ENCODE measurements at regions not wholly inside any gene's neighbourhood (a gene's known extent, or its start where the extent isn't known, plus 50 kb on each side); places are given as distances from the start of the nearest gene placed in this dataset.

- TF ChIP-seq, protein P1, sequence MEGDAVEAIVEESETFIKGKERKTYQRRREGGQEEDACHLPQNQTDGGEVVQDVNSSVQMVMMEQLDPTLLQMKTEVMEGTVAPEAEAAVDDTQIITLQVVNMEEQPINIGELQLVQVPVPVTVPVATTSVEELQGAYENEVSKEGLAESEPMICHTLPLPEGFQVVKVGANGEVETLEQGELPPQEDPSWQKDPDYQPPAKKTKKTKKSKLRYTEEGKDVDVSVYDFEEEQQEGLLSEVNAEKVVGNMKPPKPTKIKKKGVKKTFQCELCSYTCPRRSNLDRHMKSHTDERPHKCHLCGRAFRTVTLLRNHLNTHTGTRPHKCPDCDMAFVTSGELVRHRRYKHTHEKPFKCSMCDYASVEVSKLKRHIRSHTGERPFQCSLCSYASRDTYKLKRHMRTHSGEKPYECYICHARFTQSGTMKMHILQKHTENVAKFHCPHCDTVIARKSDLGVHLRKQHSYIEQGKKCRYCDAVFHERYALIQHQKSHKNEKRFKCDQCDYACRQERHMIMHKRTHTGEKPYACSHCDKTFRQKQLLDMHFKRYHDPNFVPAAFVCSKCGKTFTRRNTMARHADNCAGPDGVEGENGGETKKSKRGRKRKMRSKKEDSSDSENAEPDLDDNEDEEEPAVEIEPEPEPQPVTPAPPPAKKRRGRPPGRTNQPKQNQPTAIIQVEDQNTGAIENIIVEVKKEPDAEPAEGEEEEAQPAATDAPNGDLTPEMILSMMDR (IDR thresholded peaks at IDR 0.05), result no peak
- TF ChIP-seq POLR2AphosphoS5 (IDR thresholded peaks at IDR 0.05; ENCODE audit: insufficient read depth in 1 of 2, low read depth in 1 of 2) (no peak), POLR2A (IDR thresholded peaks at IDR 0.05) (no peak)
These were observed 488.8 kb downstream of the CDK5RAP2 start for GRCh38 chr9:120091206-120091605.
